ENCODE measurements at regions not wholly inside any gene's neighbourhood (a gene's known extent, or its start where the extent isn't known, plus 50 kb on each side); places are given as distances from the start of the nearest gene placed in this dataset.
"Not testable (repeated sequence)": the region's sequence is repeated elsewhere in the genome, so short reads cannot be mapped to it uniquely, and the experiment has no call there.

DNA sequence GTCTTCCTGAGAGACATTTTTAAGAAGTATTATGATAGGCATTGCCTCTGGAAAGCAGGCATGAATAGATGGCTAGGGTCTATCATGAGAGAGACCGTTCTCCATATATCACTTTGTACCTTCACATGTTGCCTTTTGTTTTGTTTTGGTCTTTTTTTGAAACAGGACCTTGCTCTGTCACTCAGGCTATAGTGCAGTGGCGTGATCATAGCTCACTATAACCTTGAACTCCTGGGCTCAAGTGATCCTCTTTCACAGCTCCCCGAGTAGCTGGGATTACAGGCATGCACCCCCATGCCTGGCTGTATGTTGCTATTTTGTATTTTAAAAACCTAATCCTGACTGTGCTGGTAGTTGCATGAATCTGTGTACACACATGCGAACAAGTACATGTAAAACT, 869.6 kb upstream of the DEFB115 start:
- DNase-seq (ENCODE audit: low spot score): not testable (repeated sequence)

GRCh38 chr20:30393523-30393922, 863.9 kb upstream of the DEFB115 start:
- not testable (repeated sequence) for DNase-seq (ENCODE audit: low spot score)

- DNase-seq (ENCODE audit: low spot score): not testable (repeated sequence)
These were observed 860.4 kb upstream of the DEFB115 start for GRCh38 chr20:30397111-30397510.

GRCh38 chr20:30405061-30405460, 852.4 kb upstream of the DEFB115 start:
- DNase-seq (ENCODE audit: low spot score): not testable (repeated sequence)

GRCh38 chr20:30405585-30405984, 851.9 kb upstream of the DEFB115 start:
- not testable (repeated sequence) for DNase-seq (ENCODE audit: low spot score)

DNA sequence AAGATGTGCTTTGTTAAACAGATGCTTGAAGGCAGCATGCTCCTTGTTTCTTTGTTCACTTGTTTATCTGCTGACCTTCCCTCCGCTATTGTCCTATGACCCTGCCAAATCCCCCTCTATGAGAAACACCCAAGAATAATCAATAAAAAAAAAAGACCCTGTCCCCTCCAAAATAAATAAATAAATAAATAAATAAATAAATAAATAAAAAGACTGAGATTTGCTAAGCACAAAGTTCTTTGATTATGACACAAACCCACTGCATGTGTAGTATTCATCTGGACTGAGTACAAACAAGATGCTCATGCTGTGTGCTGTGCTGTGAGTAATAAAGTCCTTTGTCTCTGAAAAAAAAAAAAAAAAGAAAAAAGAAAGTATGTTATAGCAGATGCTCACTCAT, 851.1 kb upstream of the DEFB115 start:
- not testable (repeated sequence) for DNase-seq (ENCODE audit: low spot score)

GRCh38 chr20:30412972-30413371, 844.5 kb upstream of the DEFB115 start:
- no peak for DNase-seq (ENCODE audit: low spot score)

DNA sequence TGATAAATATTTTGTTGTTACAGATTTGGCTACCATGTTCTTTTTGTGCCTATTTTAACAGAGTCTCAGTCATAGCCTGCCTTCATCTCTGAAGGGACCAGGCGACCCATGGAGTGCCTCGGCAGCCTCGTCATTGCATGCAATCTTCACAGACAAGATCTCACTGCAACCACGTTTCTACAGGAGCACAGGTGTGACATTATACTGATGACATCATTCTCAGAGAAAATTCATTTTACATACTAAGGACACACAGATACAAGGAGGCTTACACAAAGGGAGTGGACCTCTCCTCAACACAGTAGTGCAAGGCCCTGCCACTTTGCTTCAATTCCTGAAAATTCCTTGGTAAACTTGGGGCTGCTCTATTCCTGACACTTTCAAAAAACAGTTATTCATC, 840.1 kb upstream of the DEFB115 start:
- DNase-seq (ENCODE audit: low spot score): not testable (repeated sequence)

- DNase-seq (ENCODE audit: low spot score): not testable (repeated sequence)
These were observed 839.1 kb upstream of the DEFB115 start for GRCh38 chr20:30418378-30418777.

DNA sequence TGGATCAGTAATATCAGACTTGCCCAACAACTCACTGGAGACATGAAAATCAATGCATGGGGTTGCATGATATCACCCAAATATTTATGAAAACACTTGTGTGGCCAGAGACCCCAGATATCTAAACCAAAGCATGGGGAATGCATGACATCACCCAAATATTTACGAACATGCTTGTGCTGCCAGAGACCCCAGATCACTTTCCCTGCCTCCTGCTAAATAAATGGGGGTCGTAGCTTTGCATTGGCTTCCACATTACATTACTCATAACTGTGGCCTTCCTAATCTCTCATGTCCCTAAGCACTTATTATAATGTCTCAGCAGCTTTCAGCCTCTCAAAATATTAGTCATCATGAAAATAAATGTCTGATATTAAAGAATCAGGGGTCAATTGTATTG, 838.0 kb upstream of the DEFB115 start:
- no peak for DNase-seq (ENCODE audit: low spot score)

DNA sequence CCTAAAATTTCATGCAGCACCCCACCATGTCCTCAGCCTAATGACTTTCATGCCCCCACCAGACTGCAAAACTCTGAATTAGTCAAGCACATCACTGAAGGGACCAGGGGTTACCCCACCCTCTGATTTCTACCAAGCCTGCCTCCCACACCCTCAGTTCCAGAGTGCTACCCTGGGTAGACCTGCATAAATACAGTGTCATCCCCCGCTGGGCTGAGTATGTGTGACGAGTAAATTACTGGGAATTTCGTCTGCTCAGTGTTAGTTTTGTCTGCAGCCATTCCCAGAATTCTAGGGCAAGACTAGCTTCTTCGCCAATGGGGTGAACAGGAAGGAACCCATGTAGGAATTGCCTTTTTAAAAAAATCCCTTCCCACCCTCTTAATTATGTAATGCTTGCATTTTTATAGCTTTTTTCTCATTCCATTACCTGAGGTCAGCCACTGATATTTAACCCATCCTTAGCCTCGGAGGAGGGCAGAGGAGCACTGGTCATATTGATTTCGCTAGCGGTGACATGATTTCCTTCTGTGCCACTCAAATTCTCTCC, 837.5 kb upstream of the DEFB115 start:
- not testable (repeated sequence) for DNase-seq (ENCODE audit: low spot score)

Data from mucosa of gallbladder (tissue), 1 donor.